NCI-H1694 treated with DMSO at 0.1 percent for 48 hours (cell line): ENCODE measurements at regions not wholly inside any gene's neighbourhood (a gene's known extent, or its start where the extent isn't known, plus 50 kb on each side); places are given as distances from the start of the nearest gene placed in this dataset.

Experiments used
- DNase-seq: peaks from one replicate; lab custom pipeline; 2025; lab: John Stamatoyannopoulos, UW

DNA sequence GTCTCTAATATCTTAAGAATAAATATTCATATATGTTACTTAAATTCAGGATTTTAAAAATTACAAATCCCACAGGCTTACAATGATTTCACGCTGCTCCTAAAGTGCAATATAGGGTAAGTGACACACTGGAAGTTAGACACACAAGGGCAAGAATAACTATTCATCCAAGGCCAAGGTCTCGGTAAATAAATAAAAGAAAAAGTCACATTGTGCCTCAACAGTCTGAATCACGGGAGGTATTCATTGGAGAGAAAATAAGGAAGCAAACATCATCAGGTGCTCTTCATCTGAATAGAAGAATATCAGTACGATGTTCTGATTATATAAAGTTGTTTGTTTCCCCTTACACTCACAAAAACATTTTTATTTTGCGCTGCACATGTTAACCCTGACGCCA lies 820.2 kb downstream of the TRIB2 start:
- DNase-seq, result no peak

GRCh38 chr2:13537771-13538349 lies 821.1 kb downstream of the TRIB2 start:
- no peak for DNase-seq

- no peak for DNase-seq
Measured at GRCh38 chr2:13539296-13539695, 822.6 kb downstream of the TRIB2 start.

GRCh38 chr2:13542061-13542460 lies 825.3 kb downstream of the TRIB2 start:
- no peak for DNase-seq

GRCh38 chr2:13542642-13543041 lies 825.9 kb downstream of the TRIB2 start:
- DNase-seq, result no peak

- DNase-seq, result no peak
Measured at GRCh38 chr2:13543550-13543949, 826.8 kb downstream of the TRIB2 start.

DNA sequence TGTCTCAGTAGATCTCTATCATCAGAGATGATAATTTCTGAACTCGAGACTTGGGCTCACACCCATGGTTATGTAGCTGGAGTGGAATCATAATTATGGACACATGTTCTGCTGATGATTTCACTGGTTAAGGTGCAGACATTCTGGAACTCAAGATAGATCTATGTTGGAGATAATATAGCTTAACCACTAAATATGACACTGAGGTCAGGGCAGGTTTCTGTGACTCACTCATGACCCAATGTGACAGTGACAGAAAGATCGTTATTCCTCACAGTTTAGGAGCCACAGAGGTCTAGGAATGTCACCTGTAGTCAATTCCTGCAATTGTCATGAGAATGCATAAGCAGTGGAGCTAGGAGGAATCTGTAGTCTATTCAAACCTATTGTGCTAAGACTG lies 828.6 kb downstream of the TRIB2 start:
- no peak for DNase-seq

DNA sequence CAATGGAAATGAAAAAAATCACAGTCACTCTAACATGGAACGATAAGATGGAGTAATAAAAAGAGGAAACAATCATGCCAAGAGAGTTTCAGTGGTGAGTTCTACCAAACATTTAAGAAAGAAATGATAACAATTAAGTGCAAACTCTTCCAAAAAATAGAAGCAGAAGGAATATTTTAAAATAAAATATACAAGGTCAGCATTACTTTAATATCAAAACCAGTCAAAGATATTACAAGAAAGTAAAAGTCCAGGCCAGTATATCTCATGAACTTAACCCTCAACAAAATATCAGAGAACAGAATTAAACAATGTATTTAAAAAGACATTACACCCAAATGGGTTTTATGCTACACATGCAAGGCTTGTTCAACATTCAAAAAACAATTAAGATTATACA lies 829.4 kb downstream of the TRIB2 start:
- no peak for DNase-seq

DNA sequence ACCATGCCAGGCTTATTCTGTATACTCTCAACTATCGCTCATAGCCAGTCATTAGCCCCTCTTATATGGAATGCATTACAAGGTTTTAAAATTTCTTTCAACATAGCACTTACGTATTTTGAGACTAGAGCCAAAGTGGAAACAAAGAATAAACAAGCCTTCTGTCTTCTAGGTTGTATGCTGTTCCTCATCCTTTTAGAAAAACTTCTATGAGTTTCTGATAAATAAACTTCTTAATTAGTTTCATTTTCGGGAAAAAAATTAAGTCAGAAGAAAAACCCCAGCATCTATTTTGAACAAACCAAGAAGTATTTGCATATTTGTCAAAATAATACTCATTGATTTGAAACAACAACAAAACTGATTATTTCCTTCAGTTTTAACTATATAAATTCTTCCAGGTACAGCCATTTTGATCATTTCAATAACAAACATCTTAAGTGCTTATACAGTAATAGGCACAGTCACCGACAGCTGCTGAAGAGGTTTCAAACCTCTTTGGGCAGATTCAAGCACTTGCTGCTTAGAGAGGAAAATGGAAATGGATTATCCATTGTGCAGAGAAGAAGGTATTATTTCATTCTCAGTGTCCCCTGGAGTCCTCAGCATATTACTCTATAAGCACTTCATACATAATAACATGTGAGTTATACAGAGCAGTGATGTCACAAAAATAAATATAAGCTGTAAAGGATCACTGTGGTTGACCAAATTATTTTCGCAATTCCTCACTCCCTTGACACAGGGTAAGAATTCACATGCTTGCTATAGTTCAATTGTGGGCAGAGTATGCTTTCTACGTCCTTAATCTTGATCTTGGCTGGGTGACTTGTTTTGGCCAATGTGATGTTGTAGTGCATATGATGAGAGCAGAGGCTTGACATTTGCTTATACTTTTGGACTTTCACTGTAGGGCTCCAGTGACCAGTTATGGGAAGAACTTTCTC lies 833.8 kb downstream of the TRIB2 start:
- DNase-seq, result no peak

DNA sequence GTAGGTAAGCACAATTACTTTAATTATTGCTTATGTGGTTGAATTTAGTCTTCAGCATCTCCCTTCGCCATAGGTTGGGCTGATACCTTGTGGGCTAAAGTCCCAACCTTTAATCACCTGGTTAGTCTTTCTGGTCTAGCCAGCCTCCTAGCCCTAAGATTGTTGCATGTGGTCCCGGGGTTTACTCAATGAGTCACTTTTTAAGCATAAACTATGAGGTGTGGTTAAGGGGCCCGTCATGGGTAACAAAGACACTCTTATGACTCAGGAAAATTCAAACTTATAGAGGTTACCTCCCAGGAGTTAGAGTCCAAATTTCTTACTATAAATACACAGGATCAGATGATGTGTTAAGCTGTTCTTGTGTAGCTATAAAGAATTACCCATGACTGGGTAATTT lies 841.6 kb downstream of the TRIB2 start:
- no peak for DNase-seq

GRCh38 chr2:13560322-13560721 lies 843.6 kb downstream of the TRIB2 start:
- no peak for DNase-seq

GRCh38 chr2:13572466-13572865 lies 855.7 kb downstream of the TRIB2 start:
- no peak for DNase-seq

GRCh38 chr2:13574831-13575230 lies 858.1 kb downstream of the TRIB2 start:
- DNase-seq, result no peak

DNA sequence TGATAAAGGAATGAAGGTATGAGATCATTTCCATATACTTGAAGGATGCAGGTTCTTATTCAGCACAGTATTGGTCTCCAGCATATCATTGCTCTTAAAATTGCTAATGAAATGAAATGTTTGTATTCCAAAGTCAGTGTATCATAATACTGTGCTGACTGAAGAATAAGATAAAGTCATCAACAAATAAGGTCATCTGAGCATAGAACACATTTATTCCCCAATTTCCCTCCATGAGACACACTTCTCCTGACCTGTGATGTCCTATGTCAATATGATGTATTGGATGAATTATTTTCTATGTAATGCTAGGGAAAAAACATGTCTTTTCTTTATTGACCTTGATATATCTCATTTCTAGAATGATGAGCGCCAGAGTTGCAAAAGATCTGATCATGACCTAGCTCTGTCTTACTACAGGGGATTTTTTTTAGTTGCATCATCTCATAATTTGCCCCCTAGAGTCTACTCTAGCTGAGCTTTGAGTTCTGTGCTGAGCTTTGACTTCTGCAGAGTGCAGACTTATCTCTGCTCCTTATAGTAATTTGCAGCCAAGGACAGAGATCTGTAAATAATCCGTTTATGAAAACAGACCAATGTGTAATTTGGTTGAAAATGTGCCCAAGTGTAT lies 859.8 kb downstream of the TRIB2 start:
- DNase-seq, result no peak

GRCh38 chr2:13578547-13578946 lies 861.8 kb downstream of the TRIB2 start:
- no peak for DNase-seq

- no peak for DNase-seq
Measured at GRCh38 chr2:13581471-13581870, 864.7 kb downstream of the TRIB2 start.

- DNase-seq, result no peak
Measured at GRCh38 chr2:13583609-13584008, 866.9 kb downstream of the TRIB2 start.

- DNase-seq, result no peak
Measured at GRCh38 chr2:13584020-13584419, 867.3 kb downstream of the TRIB2 start.

DNA sequence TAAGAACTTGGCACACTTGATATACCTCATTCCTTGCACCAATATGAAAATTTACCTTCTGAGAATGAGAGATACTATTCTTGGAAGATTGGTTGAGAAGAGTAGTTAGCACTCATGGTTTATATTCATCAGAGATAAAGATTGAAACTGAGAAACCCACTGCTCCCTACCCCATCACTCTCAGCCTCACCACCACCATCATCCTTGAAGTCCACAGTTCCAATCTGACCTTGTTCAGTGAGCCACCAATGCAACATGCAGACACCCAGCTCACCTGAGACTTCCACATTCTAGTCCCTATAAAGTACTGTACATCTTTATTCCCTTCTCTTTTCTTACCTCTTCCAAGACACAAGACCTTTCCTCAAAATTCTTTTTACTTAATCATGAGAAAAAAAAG lies 869.0 kb downstream of the TRIB2 start:
- DNase-seq, result no peak

GRCh38 chr2:13596233-13596632 lies 879.5 kb downstream of the TRIB2 start:
- DNase-seq, result no peak

GRCh38 chr2:13597176-13597575 lies 880.4 kb downstream of the TRIB2 start:
- no peak for DNase-seq

DNA sequence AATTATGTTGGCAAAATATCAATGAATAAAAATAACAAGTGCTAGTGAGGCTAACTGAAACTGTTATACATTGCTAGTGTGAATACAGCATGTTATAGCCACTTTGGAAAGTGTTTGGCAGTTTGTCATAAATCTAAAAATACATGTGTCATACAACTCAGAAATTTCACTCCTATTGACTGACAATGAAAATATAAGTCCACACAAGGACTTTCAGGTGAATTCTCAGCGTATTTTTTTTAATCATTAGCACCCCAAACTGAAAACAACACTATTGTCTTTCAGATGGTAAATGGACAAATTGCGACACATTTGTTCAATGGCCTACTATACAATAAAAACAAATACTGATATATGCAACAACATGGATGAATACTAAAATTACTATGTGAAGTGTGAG lies 884.8 kb downstream of the TRIB2 start:
- DNase-seq, result no peak
